K562 (cell line): ENCODE measurements at regions not wholly inside any gene's neighbourhood (a gene's known extent, or its start where the extent isn't known, plus 50 kb on each side); places are given as distances from the start of the nearest gene placed in this dataset.

Source experiments
- ATAC-seq: fragments of 200-7000 bp; cut with Tn5 transposase; 3 replicates; pipeline ENCODE4 v1.9.1; 2020; ENCODE audit warnings: moderate library complexity
- BruUV-seq: library from RNA; stranded (reverse); fragments of 400-500 nt; replicated peaks from 2 replicates; lab custom pipeline; 2021; lab: Mats Ljungman, UMichigan
- CTCF ChIA-PET: fragments of 300-600 bp; formaldehyde crosslinking; extraction: SDS; loops from one replicate; lab custom pipeline; 2021; ENCODE audit warnings: low intra/inter-chr PET ratio; lab: Yijun Ruan, JAX
- POLR2A ChIA-PET: fragments of 300-600, 350-650 bp; sonication (Branson Sonifier 250); formaldehyde crosslinking; extraction: SDS; loops from one replicate; lab custom pipeline; 2021; ENCODE audit warnings: antibody characterized with exemption, inconsistent platforms; lab: Yijun Ruan, JAX
- DNase-seq, 4 experiments: peaks; one replicate each; pipeline versions ENCODE4 v3.0.0 to v3.0.0-alpha.2; 2011 to 2018; ENCODE audit warnings: low spot score in 3 of 4, mixed read lengths in 3 of 4; ENCODE audit errors: extremely low read depth in 1 of 4
- FAIRE-seq: peaks from 2 replicates; lab custom pipeline; 2011; peaks lifted over from hg19 to GRCh38; lab: Jason Lieb, UNC
- H2AFZ ChIP-seq: 2 replicates; pipeline ENCODE4 v1.6.0; 2011; ENCODE audit warnings: low read depth, low read length, control low read depth, inconsistent platforms
- H3K27ac ChIP-seq: fragments of 200-600 bp; 3 replicates; pipeline ENCODE4 v1.8.0; 2011; ENCODE audit warnings: low read depth, mild to moderate bottlenecking, control low read depth, inconsistent platforms, low read length, moderate library complexity, mixed read lengths; ENCODE audit errors: extremely low read depth
- H3K27me3 ChIP-seq, 2 experiments: fragments of 300-600 bp in 1 of 2; 2 replicates in 1 of 2; 3 replicates in 1 of 2; pipeline versions ENCODE4 v1.6.0 to v1.8.0; 2011; ENCODE audit warnings: inconsistent platforms in 2 of 2, low read length in 2 of 2, mild to moderate bottlenecking in 1 of 2, mixed read lengths in 1 of 2, moderate library complexity in 1 of 2; ENCODE audit not compliant: control insufficient read depth in 2 of 2, insufficient read depth in 2 of 2
- H3K36me3 ChIP-seq: fragments of 300-600 bp; 3 replicates; pipeline ENCODE4 v1.8.0; 2011; ENCODE audit warnings: mild to moderate bottlenecking, low read length, inconsistent platforms; ENCODE audit not compliant: control insufficient read depth, insufficient read depth
- H3K4me1 ChIP-seq, 2 experiments: fragments of 200-600 bp in 1 of 2; replicated peaks in 1 of 2; 2 replicates in 1 of 2; 3 replicates in 1 of 2; pipeline versions ENCODE4 v1.5.1 to v1.8.0; 2011; ENCODE audit warnings: inconsistent platforms in 2 of 2, low read length in 2 of 2, mild to moderate bottlenecking in 1 of 2, mixed read lengths in 1 of 2, moderate library complexity in 1 of 2; ENCODE audit not compliant: control insufficient read depth in 2 of 2, insufficient read depth in 2 of 2
- H3K4me2 ChIP-seq: 2 replicates; pipeline ENCODE4 v1.6.1; 2011; ENCODE audit warnings: low read length, control low read depth, inconsistent platforms, mixed read lengths; ENCODE audit not compliant: insufficient read depth
- H3K4me3 ChIP-seq: fragments of 200-600 bp; sonication (generic), shearing (Covaris generic); 2 replicates; pipeline ENCODE4 v1.5.1; 2016; ENCODE audit warnings: control low read depth, inconsistent platforms
- H3K79me2 ChIP-seq: fragments of 200-600 bp; 3 replicates; pipeline ENCODE4 v1.8.0; 2011; ENCODE audit warnings: low read length, inconsistent platforms; ENCODE audit not compliant: control insufficient read depth, insufficient read depth
- H3K9ac ChIP-seq, 2 experiments: 2 replicates each; pipeline versions ENCODE4 v1.6.0 to v1.6.1; 2011; ENCODE audit warnings: low read depth in 2 of 2, low read length in 2 of 2, control low read depth in 1 of 2, inconsistent platforms in 1 of 2, mild to moderate bottlenecking in 1 of 2, mixed read lengths in 1 of 2; ENCODE audit not compliant: insufficient read depth in 1 of 2
- H3K9me1 ChIP-seq: one replicate; pipeline ENCODE4 v1.6.0; 2011; ENCODE audit warnings: inconsistent platforms, mild to moderate bottlenecking, low read length, moderate library complexity; ENCODE audit not compliant: control insufficient read depth, insufficient read depth
- H3K9me3 ChIP-seq: replicated peaks from 2 replicates; pipeline ENCODE4 v1.5.1; 2011; ENCODE audit warnings: low read depth, low read length, inconsistent platforms; ENCODE audit not compliant: control insufficient read depth, insufficient read depth
- H4K20me1 ChIP-seq: replicated peaks from 2 replicates; pipeline ENCODE4 v1.6.1; 2011; ENCODE audit warnings: low read length, inconsistent platforms, mixed read lengths; ENCODE audit not compliant: control insufficient read depth, insufficient read depth
- ATF3 ChIP-seq, 2 experiments: fragments of 450-650 bp in 1 of 2; sonication (generic) in 1 of 2; formaldehyde crosslinking in 1 of 2; IDR thresholded peaks in 1 of 2; conservative IDR thresholded peaks in 1 of 2; 2 replicates each; pipeline versions ENCODE4 v1.6.1 to v1.8.1; 2016 to 2023; ENCODE audit warnings: mild to moderate bottlenecking in 2 of 2, moderate library complexity in 2 of 2, inconsistent platforms in 1 of 2, missing genetic modification reagents in 1 of 2
- BACH1 ChIP-seq: fragments of 200-800 bp; sonication (Bioruptor generic); IDR thresholded peaks from 2 replicates; pipeline ENCODE4 v1.6.1; 2016; ENCODE audit warnings: missing genetic modification characterization, missing compliant biosample characterization
- DMBX1 ChIP-seq: fragments of 250-450 bp; sonication (Bioruptor Pico); IDR thresholded peaks from 2 replicates; pipeline ENCODE4 v1.8.0; 2022; ENCODE audit warnings: inconsistent platforms, mild to moderate bottlenecking, moderate library complexity, borderline replicate concordance
- NELFE ChIP-seq: IDR thresholded peaks from 2 replicates; pipeline ENCODE4 v1.6.1; 2011; ENCODE audit warnings: mild to moderate bottlenecking; ENCODE audit not compliant: insufficient read depth, insufficient read length
- NEUROD1 ChIP-seq: fragments of 150-350 bp; IDR thresholded peaks from 2 replicates; pipeline ENCODE4 v1.6.1; 2014; ENCODE audit warnings: borderline replicate concordance, low read length, low read depth; ENCODE audit not compliant: partially characterized antibody
- NFE2 ChIP-seq: IDR thresholded peaks from 2 replicates; pipeline ENCODE4 v1.6.1; 2014; ENCODE audit warnings: antibody characterized with exemption, low read depth
- NR2C1 ChIP-seq, 2 experiments: fragments of 450-650 bp; IDR thresholded peaks; 2 replicates each; pipeline ENCODE4 v1.6.1; 2017; ENCODE audit warnings: mild to moderate bottlenecking in 2 of 2, antibody characterized with exemption in 1 of 2, inconsistent platforms in 1 of 2, missing compliant biosample characterization in 1 of 2, missing genetic modification characterization in 1 of 2
- RAD21 ChIP-seq, 2 experiments: fragments of 250-450 bp in 1 of 2; fragments of 450-650 bp in 1 of 2; sonication (Bioruptor Pico) in 1 of 2; formaldehyde crosslinking in 1 of 2; IDR thresholded peaks in 1 of 2; conservative IDR thresholded peaks in 1 of 2; 2 replicates each; pipeline versions ENCODE4 v1.4.0 to v1.8.0; 2020 to 2022; ENCODE audit warnings: mild to moderate bottlenecking in 2 of 2, moderate library complexity in 1 of 2
- XRCC3 ChIP-seq: fragments of 450-650 bp; IDR thresholded peaks from 2 replicates; pipeline ENCODE4 v1.6.1; 2017; ENCODE audit warnings: mild to moderate bottlenecking, moderate library complexity
- ZNF445 ChIP-seq: fragments of 250-450 bp; sonication (Bioruptor Pico); IDR thresholded peaks from 2 replicates; pipeline ENCODE4 v1.4.0; 2020; ENCODE audit warnings: low read depth, mild to moderate bottlenecking, moderate library complexity
- ZNF696 ChIP-seq: fragments of 250-450 bp; sonication (Bioruptor Pico); conservative IDR thresholded peaks from 2 replicates; pipeline ENCODE4 v1.4.0; 2020; ENCODE audit warnings: mild to moderate bottlenecking, moderate library complexity
- ZNF780A ChIP-seq: fragments of 250-450 bp; sonication (Bioruptor Pico); IDR thresholded peaks from 2 replicates; pipeline ENCODE4 v1.5.0; 2021; ENCODE audit warnings: mild to moderate bottlenecking
- WGBS: fragments of 100-300 bp; shearing (Covaris generic); methylation state at CpG from one replicate; pipeline ENCODE4 v1.1.6; 2016; ENCODE audit warnings: low coverage, mixed read lengths; ENCODE audit not compliant: insufficient coverage; ENCODE audit errors: missing lambda C conversion rate; 5-methylcytosine and 5-hydroxymethylcytosine counted together
- in situ Hi-C: fragments of 300-500 bp; cut with MboI; formaldehyde crosslinking; loops from 4 replicates; pipeline ENCODE4 v1.15.0; 2018; ENCODE audit warnings: inconsistent platforms, mixed read lengths
- intact Hi-C: fragments of 100-400 bp; cut with micrococcal nuclease; formaldehyde crosslinking; loops from 2 replicates; pipeline ENCODE4 v1.14.2; 2022
- TF ChIP-seq, protein P1 (sequence below): sonication (generic); IDR thresholded peaks from 2 replicates; pipeline ENCODE4 v1.6.1; 2016
- TF ChIP-seq, protein P2 (sequence below), 3 experiments: IDR thresholded peaks in 2 of 3; conservative IDR thresholded peaks in 1 of 3; 2 replicates each; pipeline ENCODE4 v1.5.1; 2011 to 2012; ENCODE audit warnings: low read length in 3 of 3, mild to moderate bottlenecking in 3 of 3, control low read depth in 2 of 3, improper control_type of control experiment in 1 of 3, inconsistent platforms in 1 of 3, low read depth in 1 of 3, mixed read lengths in 1 of 3, moderate library complexity in 1 of 3; ENCODE audit not compliant: insufficient read depth in 2 of 3

GRCh38 chr4:132619968-132620367 lies 529.1 kb upstream of the PCDH10 start (continued):
- TF ChIP-seq, protein P1, sequence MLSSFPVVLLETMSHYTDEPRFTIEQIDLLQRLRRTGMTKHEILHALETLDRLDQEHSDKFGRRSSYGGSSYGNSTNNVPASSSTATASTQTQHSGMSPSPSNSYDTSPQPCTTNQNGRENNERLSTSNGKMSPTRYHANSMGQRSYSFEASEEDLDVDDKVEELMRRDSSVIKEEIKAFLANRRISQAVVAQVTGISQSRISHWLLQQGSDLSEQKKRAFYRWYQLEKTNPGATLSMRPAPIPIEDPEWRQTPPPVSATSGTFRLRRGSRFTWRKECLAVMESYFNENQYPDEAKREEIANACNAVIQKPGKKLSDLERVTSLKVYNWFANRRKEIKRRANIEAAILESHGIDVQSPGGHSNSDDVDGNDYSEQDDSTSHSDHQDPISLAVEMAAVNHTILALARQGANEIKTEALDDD: no peak
- TF ChIP-seq NFE2: no peak
- no peak for TF ChIP-seq NELFE
- TF ChIP-seq BACH1: no peak
- no peak for TF ChIP-seq NR2C1 (IDR thresholded peaks at IDR 0.05)
- no peak for TF ChIP-seq NR2C1 (tag; IDR thresholded peaks at IDR 0.05)
- TF ChIP-seq NEUROD1: no peak
- no peak for TF ChIP-seq DMBX1
- TF ChIP-seq XRCC3: no peak

- no peak overlapping the region for H3K27ac ChIP-seq
- no TSS peak for BruUV-seq
- no peaks in the 10 kb centered on the region for H4K20me1 ChIP-seq
- intact Hi-C loops (loop anchor here (5.0 kb wide), 1 partner anchor 1550 kb away; no protein-coding TSS in a partner anchor), in situ Hi-C loops (no loop called here)
- TF ChIP-seq ZNF696 (no peak), ZNF445 (CRISPR knock-in tag) (no peak), RAD21 (CRISPR knock-in tag; conservative IDR thresholded peaks at IDR 0.05 in 1 of 2, IDR thresholded peaks at IDR 0.05 in 1 of 2) (peak in 1 of 2 experiments; percentile 46; a peak in 2 of 4 replicates), ZNF780A (CRISPR knock-in tag) (no peak), ATF3 (IDR thresholded peaks at IDR 0.05) (no peak), ATF3 (CRISPR knock-in tag; conservative IDR thresholded peaks at IDR 0.05) (no peak)
- TF ChIP-seq, protein P2, sequence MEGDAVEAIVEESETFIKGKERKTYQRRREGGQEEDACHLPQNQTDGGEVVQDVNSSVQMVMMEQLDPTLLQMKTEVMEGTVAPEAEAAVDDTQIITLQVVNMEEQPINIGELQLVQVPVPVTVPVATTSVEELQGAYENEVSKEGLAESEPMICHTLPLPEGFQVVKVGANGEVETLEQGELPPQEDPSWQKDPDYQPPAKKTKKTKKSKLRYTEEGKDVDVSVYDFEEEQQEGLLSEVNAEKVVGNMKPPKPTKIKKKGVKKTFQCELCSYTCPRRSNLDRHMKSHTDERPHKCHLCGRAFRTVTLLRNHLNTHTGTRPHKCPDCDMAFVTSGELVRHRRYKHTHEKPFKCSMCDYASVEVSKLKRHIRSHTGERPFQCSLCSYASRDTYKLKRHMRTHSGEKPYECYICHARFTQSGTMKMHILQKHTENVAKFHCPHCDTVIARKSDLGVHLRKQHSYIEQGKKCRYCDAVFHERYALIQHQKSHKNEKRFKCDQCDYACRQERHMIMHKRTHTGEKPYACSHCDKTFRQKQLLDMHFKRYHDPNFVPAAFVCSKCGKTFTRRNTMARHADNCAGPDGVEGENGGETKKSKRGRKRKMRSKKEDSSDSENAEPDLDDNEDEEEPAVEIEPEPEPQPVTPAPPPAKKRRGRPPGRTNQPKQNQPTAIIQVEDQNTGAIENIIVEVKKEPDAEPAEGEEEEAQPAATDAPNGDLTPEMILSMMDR (IDR thresholded peaks at IDR 0.05 in 2 of 3, conservative IDR thresholded peaks at IDR 0.05 in 1 of 3; ENCODE audit: insufficient read depth in 2 of 3, low read depth in 1 of 3, low read length in 3 of 3): peak in 2 of 3 experiments; percentile 39 to 44; a peak in 4 of 6 replicates
- no peaks in the 10 kb centered on the region for H3K9me3 ChIP-seq
- H3K27me3 ChIP-seq: no peaks in the 10 kb centered on the region
- H3K4me1 ChIP-seq: no peaks in the 10 kb centered on the region
- POLR2A ChIA-PET: no interaction called here
- H3K79me2 ChIP-seq: no peaks in the 10 kb centered on the region
- no peak overlapping the region for H3K9ac ChIP-seq
- FAIRE-seq (peak; percentile 40), DNase-seq (peak; percentile 10 to 21 (median 13)), ATAC-seq (no peak)
- H3K4me3 ChIP-seq: no peak overlapping the region
- 0% methylated on average over 6 of the region's 6 CpGs for WGBS
- H3K36me3 ChIP-seq: no peaks in the 10 kb centered on the region
- no peak overlapping the region for H3K4me2 ChIP-seq
- H3K9me1 ChIP-seq: no peaks in the 10 kb centered on the region
- no peak overlapping the region for H2AFZ ChIP-seq
- CTCF ChIA-PET: no interaction called here
These were observed 506.9 kb upstream of the PCDH10 start for GRCh38 chr4:132642016-132642817.
